Neuronal stem cell (in vitro differentiated cells): ENCODE measurements at regions not wholly inside any gene's neighbourhood (a gene's known extent, or its start where the extent isn't known, plus 50 kb on each side); places are given as distances from the start of the nearest gene placed in this dataset.

Source experiments
- DNase-seq: peaks from one replicate; pipeline ENCODE4 v3.0.0-alpha.2; 2013; ENCODE audit warnings: low spot score
- H2AFZ ChIP-seq: one replicate; pipeline ENCODE4 v1.6.1; 2013; ENCODE audit warnings: mild to moderate bottlenecking, low read length, inconsistent platforms
- H2AK5ac ChIP-seq: 2 replicates; pipeline ENCODE4 v1.6.1; 2013; ENCODE audit warnings: low read depth, mild to moderate bottlenecking, inconsistent platforms, low read length, moderate library complexity, mixed read lengths
- H2BK120ac ChIP-seq: 2 replicates; pipeline ENCODE4 v1.6.1; 2013; ENCODE audit warnings: low read depth, mild to moderate bottlenecking, inconsistent platforms, low read length, moderate library complexity, mixed read lengths
- H2BK12ac ChIP-seq: one replicate; pipeline ENCODE4 v1.6.1; 2013; ENCODE audit warnings: low read length, inconsistent platforms
- H2BK15ac ChIP-seq: 2 replicates; pipeline ENCODE4 v1.6.1; 2013; ENCODE audit warnings: mild to moderate bottlenecking, low read length, inconsistent platforms, mixed read lengths
- H2BK5ac ChIP-seq: one replicate; pipeline ENCODE4 v1.6.1; 2013; ENCODE audit warnings: inconsistent platforms, mild to moderate bottlenecking, low read length, moderate library complexity
- H3K14ac ChIP-seq: one replicate; pipeline ENCODE4 v1.6.1; 2013; ENCODE audit warnings: low read length, inconsistent platforms
- H3K18ac ChIP-seq: 2 replicates; pipeline ENCODE4 v1.6.1; 2013; ENCODE audit warnings: low read length, inconsistent platforms
- H3K23ac ChIP-seq: 2 replicates; pipeline ENCODE4 v1.6.1; 2013; ENCODE audit warnings: low read depth, mild to moderate bottlenecking, mixed read lengths, low read length, inconsistent platforms; ENCODE audit not compliant: poor library complexity
- H3K27ac ChIP-seq: replicated peaks from 3 replicates; pipeline ENCODE4 v1.5.1; 2013; ENCODE audit warnings: low read length, inconsistent platforms
- H3K27me3 ChIP-seq, 3 experiments: 2 replicates each; pipeline ENCODE4 v1.6.1; 2013; ENCODE audit warnings: low read length in 3 of 3, mild to moderate bottlenecking in 2 of 3, inconsistent platforms in 1 of 3, low read depth in 1 of 3, mixed read lengths in 1 of 3, moderate library complexity in 1 of 3; ENCODE audit not compliant: control insufficient read depth in 3 of 3, insufficient read depth in 3 of 3
- H3K36me3 ChIP-seq, 2 donors: replicated peaks in 1 of 2; 2 replicates each; pipeline ENCODE4 v1.6.1; 2013; ENCODE audit warnings: low read length in 2 of 2; ENCODE audit not compliant: control insufficient read depth in 2 of 2, insufficient read depth in 2 of 2
- H3K4ac ChIP-seq: 2 replicates; pipeline ENCODE4 v1.6.1; 2013; ENCODE audit warnings: inconsistent platforms, mild to moderate bottlenecking, low read length, moderate library complexity
- H3K4me1 ChIP-seq, 2 donors: 1 replicate in 1 of 2; 2 replicates in 1 of 2; pipeline ENCODE4 v1.6.1; 2013; ENCODE audit warnings: low read length in 2 of 2, low read depth in 1 of 2; ENCODE audit not compliant: control insufficient read depth in 2 of 2, insufficient read depth in 1 of 2
- H3K4me2 ChIP-seq: one replicate; pipeline ENCODE4 v1.6.1; 2013; ENCODE audit warnings: mild to moderate bottlenecking, low read length, inconsistent platforms; ENCODE audit not compliant: insufficient read depth, poor library complexity, severe bottlenecking
- H3K4me3 ChIP-seq, 2 donors: 2 replicates each; pipeline ENCODE4 v1.5.1; 2013; ENCODE audit warnings: low read length in 2 of 2, mild to moderate bottlenecking in 2 of 2, inconsistent platforms in 1 of 2, moderate library complexity in 1 of 2
- H3K79me1 ChIP-seq: one replicate; pipeline ENCODE4 v1.6.1; 2013; ENCODE audit warnings: low read depth, mild to moderate bottlenecking, inconsistent platforms, low read length, moderate library complexity
- H3K9ac ChIP-seq: one replicate; pipeline ENCODE4 v1.6.1; 2013; ENCODE audit warnings: mild to moderate bottlenecking, low read depth, low read length, inconsistent platforms; ENCODE audit not compliant: poor library complexity
- H3K9me3 ChIP-seq, 2 donors: replicated peaks in 1 of 2; 2 replicates each; pipeline versions ENCODE3 to v1.6.1; 2013; ENCODE audit warnings: low read length in 2 of 2, mild to moderate bottlenecking in 2 of 2, inconsistent platforms in 1 of 2, low read depth in 1 of 2, mixed read lengths in 1 of 2, moderate library complexity in 1 of 2; ENCODE audit not compliant: control insufficient read depth in 2 of 2, insufficient read depth in 1 of 2
- H4K8ac ChIP-seq: one replicate; pipeline ENCODE4 v1.6.1; 2013; ENCODE audit warnings: low read depth, mild to moderate bottlenecking, inconsistent platforms, low read length, moderate library complexity
- H4K91ac ChIP-seq: one replicate; pipeline ENCODE4 v1.6.1; 2013; ENCODE audit warnings: low read length, low read depth, mild to moderate bottlenecking, inconsistent platforms; ENCODE audit not compliant: poor library complexity
- WGBS, 2 donors: extraction: QIAGEN DNeasy Blood & Tissue Kit; methylation state at CpG; one replicate each; pipeline ENCODE4 v1.1.7; 2013; ENCODE audit warnings: missing lambda C conversion rate in 2 of 2, mixed read lengths in 1 of 2; ENCODE audit not compliant: insufficient read length in 2 of 2, insufficient replicate concordance in 1 of 2; ENCODE audit errors: extremely low coverage in 2 of 2; 5-methylcytosine and 5-hydroxymethylcytosine counted together

- H3K23ac ChIP-seq, result no peak overlapping the region
- H3K27ac ChIP-seq, result no peak overlapping the region
- H3K9me3 ChIP-seq, result peaks cover 0 to 6% of the 10 kb centered on the region in 2 donors
- no peak overlapping the region for H2AK5ac ChIP-seq
- no peak overlapping the region for H2BK15ac ChIP-seq
- H3K27me3 ChIP-seq, result no peaks in the 10 kb centered on the region
- no CpG with 5 or more reads among the region's 9 CpGs for WGBS, 2 donors
- H2BK12ac ChIP-seq, result no peak overlapping the region
- H3K36me3 ChIP-seq, result no peaks in the 10 kb centered on the region
- H2BK5ac ChIP-seq, result no peak overlapping the region
- peak overlapping the region in 1 of 2 donors; percentile 16 for H3K4me3 ChIP-seq
- H3K18ac ChIP-seq, result no peak overlapping the region
- no peaks in the 10 kb centered on the region for H3K79me1 ChIP-seq
- no peak overlapping the region for H2AFZ ChIP-seq
- no peak overlapping the region for H2BK120ac ChIP-seq
- no peak overlapping the region for H3K4me2 ChIP-seq
- H3K4me1 ChIP-seq, result no peaks in the 10 kb centered on the region
- H3K9ac ChIP-seq, result no peak overlapping the region
- no peak overlapping the region for H3K14ac ChIP-seq
- no peak for DNase-seq
- H4K8ac ChIP-seq, result no peak overlapping the region
- H4K91ac ChIP-seq, result no peak overlapping the region
- no peak overlapping the region for H3K4ac ChIP-seq
These were observed 96.0 kb upstream of the RUFY1 start for GRCh38 chr5:179454356-179454755.

DNA sequence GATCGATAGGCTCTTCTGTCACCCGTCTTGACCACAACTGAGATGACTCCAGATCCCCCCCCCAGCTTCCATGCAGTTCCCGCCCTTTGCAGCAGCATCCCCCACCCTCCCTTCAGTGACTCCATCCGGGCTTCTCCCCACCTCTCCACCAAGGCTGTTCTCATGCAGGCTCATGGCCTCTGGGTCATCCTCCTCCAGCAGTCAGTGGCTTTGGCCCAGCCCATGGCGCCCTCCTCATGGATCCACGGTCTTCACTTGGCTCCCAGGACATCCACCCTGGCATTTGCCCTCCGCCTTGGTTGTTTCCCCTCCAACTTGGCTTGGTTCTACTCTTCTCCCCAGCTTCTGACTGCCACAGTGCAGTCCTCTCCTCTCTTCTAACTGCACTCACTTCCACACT is 96.7 kb upstream of the RUFY1 start:
- Histone ChIP-seq H3K4me1 (no peaks in the 10 kb centered on the region), H3K79me1 (no peaks in the 10 kb centered on the region), H3K36me3 (no peaks in the 10 kb centered on the region), H4K91ac (no peak overlapping the region), H2BK5ac (no peak overlapping the region), H2AK5ac (no peak overlapping the region), H3K23ac (no peak overlapping the region), H2BK12ac (no peak overlapping the region), H3K4me3 (no peak overlapping the region), H3K14ac (no peak overlapping the region), H3K4me2 (no peak overlapping the region), H2AFZ (no peak overlapping the region), H3K4ac (no peak overlapping the region), H3K9me3 (peaks cover 0 to 6% of the 10 kb centered on the region in 2 donors), H2BK120ac (no peak overlapping the region), H4K8ac (no peak overlapping the region), H3K27me3 (no peaks in the 10 kb centered on the region), H3K18ac (no peak overlapping the region), H3K27ac (no peak overlapping the region), H3K9ac (no peak overlapping the region), H2BK15ac (no peak overlapping the region)
- no CpG with 5 or more reads among the region's 7 CpGs for WGBS, 2 donors
- DNase-seq, result no peak

GRCh38 chr5:179452356-179453230 is 97.8 kb upstream of the RUFY1 start:
- peak overlapping the region; percentile 6 for H3K23ac ChIP-seq
- H2AK5ac ChIP-seq, result no peak overlapping the region
- H3K4me3 ChIP-seq, result no peak overlapping the region
- no peak overlapping the region for H2BK5ac ChIP-seq
- peaks cover 0 to 6% of the 10 kb centered on the region in 2 donors for H3K9me3 ChIP-seq
- H3K36me3 ChIP-seq, result no peaks in the 10 kb centered on the region
- WGBS, 2 donors, result no CpG with 5 or more reads among the region's 20 CpGs
- peak overlapping the region; percentile 23 for H3K14ac ChIP-seq
- no peak overlapping the region for H3K4me2 ChIP-seq
- H3K4me1 ChIP-seq, result no peaks in the 10 kb centered on the region
- no peak overlapping the region for H3K27ac ChIP-seq
- H3K4ac ChIP-seq, result no peak overlapping the region
- no peak overlapping the region for H2BK12ac ChIP-seq
- no peaks in the 10 kb centered on the region for H3K79me1 ChIP-seq
- no peak overlapping the region for H4K91ac ChIP-seq
- H2BK120ac ChIP-seq, result no peak overlapping the region
- no peak overlapping the region for H2AFZ ChIP-seq
- peak overlapping the region; percentile 54 for H3K18ac ChIP-seq
- H4K8ac ChIP-seq, result peak overlapping the region; percentile 30
- no peaks in the 10 kb centered on the region for H3K27me3 ChIP-seq
- H2BK15ac ChIP-seq, result peak overlapping the region; percentile 61
- peak overlapping the region; percentile 81 for H3K9ac ChIP-seq
- DNase-seq, result no peak

DNA sequence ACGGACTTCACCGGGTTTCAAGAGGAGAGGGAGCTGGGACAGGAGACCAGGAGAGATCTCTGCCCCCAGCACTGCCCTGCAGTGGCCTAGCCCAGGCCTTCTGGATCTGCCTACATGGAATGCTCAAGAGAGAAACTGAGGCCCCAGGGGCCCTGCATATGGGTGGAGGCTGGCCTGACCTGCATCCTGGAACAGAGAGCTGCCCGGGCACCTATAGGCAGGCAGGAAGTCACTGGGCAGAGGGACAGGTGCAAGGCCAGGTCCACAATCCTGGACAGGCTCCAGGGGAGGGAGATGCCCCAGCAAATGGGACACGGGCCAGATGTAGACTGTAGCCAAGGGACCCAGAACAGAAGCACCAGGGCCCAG is 98.5 kb upstream of the RUFY1 start:
- no peak overlapping the region for H3K4ac ChIP-seq
- peaks cover 0 to 6% of the 10 kb centered on the region in 2 donors for H3K9me3 ChIP-seq
- H4K8ac ChIP-seq, result no peak overlapping the region
- H3K79me1 ChIP-seq, result no peaks in the 10 kb centered on the region
- no peak overlapping the region for H2AFZ ChIP-seq
- H3K14ac ChIP-seq, result no peak overlapping the region
- no CpG with 5 or more reads among the region's 4 CpGs for WGBS, 2 donors
- DNase-seq, result no peak
- H2BK12ac ChIP-seq, result no peak overlapping the region
- H3K9ac ChIP-seq, result peak overlapping the region; percentile 34
- H2BK120ac ChIP-seq, result no peak overlapping the region
- H2BK5ac ChIP-seq, result no peak overlapping the region
- no peak overlapping the region for H2AK5ac ChIP-seq
- H3K4me3 ChIP-seq, result no peak overlapping the region
- H3K4me2 ChIP-seq, result no peak overlapping the region
- peak overlapping the region; percentile 16 for H3K18ac ChIP-seq
- H2BK15ac ChIP-seq, result no peak overlapping the region
- H3K36me3 ChIP-seq, result no peaks in the 10 kb centered on the region
- no peaks in the 10 kb centered on the region for H3K27me3 ChIP-seq
- no peaks in the 10 kb centered on the region for H3K4me1 ChIP-seq
- H4K91ac ChIP-seq, result no peak overlapping the region
- H3K27ac ChIP-seq, result no peak overlapping the region
- H3K23ac ChIP-seq, result no peak overlapping the region
